ENCODE measurements at regions not wholly inside any gene's neighbourhood (a gene's known extent, or its start where the extent isn't known, plus 50 kb on each side); places are given as distances from the start of the nearest gene placed in this dataset.
"Not testable (repeated sequence)": the region's sequence is repeated elsewhere in the genome, so short reads cannot be mapped to it uniquely, and the experiment has no call there.

DNA sequence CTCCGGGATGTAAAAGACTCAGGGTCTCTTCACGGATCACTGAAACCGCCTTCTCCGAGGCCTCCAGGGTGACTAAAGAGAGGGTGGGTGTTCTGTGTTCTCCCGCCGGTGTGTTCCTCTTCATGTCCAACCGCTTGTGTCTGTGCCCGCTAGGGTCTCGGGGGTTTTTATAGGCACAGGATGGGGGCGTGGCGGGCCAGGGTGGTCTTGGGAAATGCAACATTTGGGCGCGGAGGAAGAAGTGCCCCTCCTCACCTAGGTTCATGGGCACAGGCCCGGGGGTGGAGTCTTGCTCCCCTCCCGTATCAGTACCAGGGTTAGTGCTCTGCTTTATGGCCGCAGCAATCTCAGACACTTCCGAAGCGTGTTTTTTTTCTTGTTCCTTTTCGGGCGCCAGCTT lies 95.3 kb upstream of the ZNF322 start:
- TF ChIP-seq, protein P1, sequence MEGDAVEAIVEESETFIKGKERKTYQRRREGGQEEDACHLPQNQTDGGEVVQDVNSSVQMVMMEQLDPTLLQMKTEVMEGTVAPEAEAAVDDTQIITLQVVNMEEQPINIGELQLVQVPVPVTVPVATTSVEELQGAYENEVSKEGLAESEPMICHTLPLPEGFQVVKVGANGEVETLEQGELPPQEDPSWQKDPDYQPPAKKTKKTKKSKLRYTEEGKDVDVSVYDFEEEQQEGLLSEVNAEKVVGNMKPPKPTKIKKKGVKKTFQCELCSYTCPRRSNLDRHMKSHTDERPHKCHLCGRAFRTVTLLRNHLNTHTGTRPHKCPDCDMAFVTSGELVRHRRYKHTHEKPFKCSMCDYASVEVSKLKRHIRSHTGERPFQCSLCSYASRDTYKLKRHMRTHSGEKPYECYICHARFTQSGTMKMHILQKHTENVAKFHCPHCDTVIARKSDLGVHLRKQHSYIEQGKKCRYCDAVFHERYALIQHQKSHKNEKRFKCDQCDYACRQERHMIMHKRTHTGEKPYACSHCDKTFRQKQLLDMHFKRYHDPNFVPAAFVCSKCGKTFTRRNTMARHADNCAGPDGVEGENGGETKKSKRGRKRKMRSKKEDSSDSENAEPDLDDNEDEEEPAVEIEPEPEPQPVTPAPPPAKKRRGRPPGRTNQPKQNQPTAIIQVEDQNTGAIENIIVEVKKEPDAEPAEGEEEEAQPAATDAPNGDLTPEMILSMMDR (IDR thresholded peaks at IDR 0.05) = not testable (repeated sequence)
- not testable (repeated sequence) for TF ChIP-seq EZH2 (IDR thresholded peaks at IDR 0.05)

Measured in neural progenitor cell (in vitro differentiated cells).